Astrocyte (in vitro differentiated cells and primary cell): ENCODE measurements at regions not wholly inside any gene's neighbourhood (a gene's known extent, or its start where the extent isn't known, plus 50 kb on each side); places are given as distances from the start of the nearest gene placed in this dataset.

ENCODE experiments used
- DNase-seq: peaks from one replicate; pipeline ENCODE4 v3.0.0-alpha.2; 2010; ENCODE audit warnings: low read depth
- FAIRE-seq: peaks from 2 replicates; lab custom pipeline; 2011; peaks lifted over from hg19 to GRCh38; lab: Jason Lieb, UNC
- H2AFZ ChIP-seq: 2 replicates; pipeline ENCODE4 v1.6.0; 2012; ENCODE audit warnings: low read depth, low read length, inconsistent platforms
- H3K27ac ChIP-seq: 2 replicates; pipeline ENCODE4 v1.5.1; 2011; ENCODE audit warnings: low read depth, low read length, inconsistent platforms
- H3K27me3 ChIP-seq: 2 replicates; pipeline ENCODE4 v1.6.0; 2011; ENCODE audit warnings: low read length, inconsistent platforms; ENCODE audit not compliant: insufficient read depth
- H3K36me3 ChIP-seq: 2 replicates; pipeline ENCODE4 v1.5.1; 2011; ENCODE audit warnings: low read length, inconsistent platforms; ENCODE audit not compliant: insufficient read depth
- H3K4me1 ChIP-seq: 2 replicates; pipeline ENCODE4 v1.5.1; 2011; ENCODE audit warnings: low read length, inconsistent platforms; ENCODE audit not compliant: insufficient read depth
- H3K4me2 ChIP-seq: 2 replicates; pipeline ENCODE4 v1.6.0; 2012; ENCODE audit warnings: low read length, inconsistent platforms
- H3K4me3 ChIP-seq: 2 replicates; pipeline ENCODE4 v1.5.1; 2011; ENCODE audit warnings: low read depth, mild to moderate bottlenecking, low read length, inconsistent platforms; ENCODE audit not compliant: insufficient read depth
- H3K79me2 ChIP-seq: 2 replicates; pipeline ENCODE4 v1.6.0; 2012; ENCODE audit warnings: mild to moderate bottlenecking, low read length, inconsistent platforms; ENCODE audit not compliant: insufficient read depth
- H3K9ac ChIP-seq: 2 replicates; pipeline ENCODE4 v1.6.0; 2012; ENCODE audit warnings: mild to moderate bottlenecking, low read length, inconsistent platforms
- H3K9me3 ChIP-seq: 2 replicates; pipeline ENCODE4 v1.5.1; 2012; ENCODE audit warnings: low read depth, mild to moderate bottlenecking, low read length, inconsistent platforms; ENCODE audit not compliant: insufficient read depth
- H4K20me1 ChIP-seq: 2 replicates; pipeline ENCODE4 v1.6.0; 2012; ENCODE audit warnings: low read length, inconsistent platforms; ENCODE audit not compliant: insufficient read depth
- H3K27ac Mint-ChIP-seq: one replicate; pipeline ENCODE4 v1.8.0; 2021; ENCODE audit warnings: mild to moderate bottlenecking, mixed read lengths; ENCODE audit not compliant: unreplicated experiment
- H3K27me3 Mint-ChIP-seq: one replicate; pipeline ENCODE4 v1.8.0; 2021; ENCODE audit warnings: low read depth, mixed read lengths; ENCODE audit not compliant: unreplicated experiment
- H3K36me3 Mint-ChIP-seq: one replicate; pipeline ENCODE4 v1.8.0; 2021; ENCODE audit warnings: low read depth, mixed read lengths; ENCODE audit not compliant: unreplicated experiment
- H3K4me1 Mint-ChIP-seq: one replicate; pipeline ENCODE4 v1.8.0; 2021; ENCODE audit warnings: low read depth, mixed read lengths; ENCODE audit not compliant: unreplicated experiment
- H3K4me3 Mint-ChIP-seq: one replicate; pipeline ENCODE4 v1.8.0; 2021; ENCODE audit warnings: mild to moderate bottlenecking, moderate library complexity, mixed read lengths; ENCODE audit not compliant: unreplicated experiment
- H3K9me3 Mint-ChIP-seq: one replicate; pipeline ENCODE4 v1.8.0; 2021; ENCODE audit warnings: mild to moderate bottlenecking, mixed read lengths; ENCODE audit not compliant: unreplicated experiment
- EZH2 ChIP-seq: IDR thresholded peaks from 2 replicates; pipeline ENCODE4 v1.6.1; 2012; ENCODE audit warnings: mild to moderate bottlenecking, low read length, inconsistent platforms; ENCODE audit not compliant: insufficient read depth
- TF ChIP-seq, protein P1 (sequence below): IDR thresholded peaks from 2 replicates; pipeline ENCODE4 v1.5.1; 2011; ENCODE audit warnings: low read depth, mild to moderate bottlenecking, inconsistent platforms, low read length, moderate library complexity; ENCODE audit not compliant: insufficient read depth

DNA sequence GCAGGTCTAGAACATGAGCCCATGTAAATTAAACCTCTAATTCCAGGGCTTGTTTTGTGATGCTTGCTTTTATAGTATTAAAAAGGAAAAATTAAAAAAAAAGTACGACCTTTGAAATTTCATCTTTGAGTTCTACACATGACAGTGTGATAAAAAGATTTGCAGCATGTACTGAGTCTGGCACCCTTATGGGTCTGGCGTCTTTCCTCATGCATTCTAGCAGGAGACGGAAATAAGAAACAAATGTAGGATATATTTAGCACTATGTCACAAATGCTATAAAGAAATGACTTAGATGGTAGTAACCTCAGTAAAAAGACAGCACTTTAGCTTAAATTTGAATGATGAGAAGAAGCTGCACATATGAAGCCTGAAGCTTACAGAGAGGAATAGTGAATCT, 1474.3 kb upstream of the CDH6 start:
- Histone ChIP-seq H4K20me1 (no peaks in the 10 kb centered on the region), H3K79me2 (no peaks in the 10 kb centered on the region), H3K9ac (no peak overlapping the region), H3K4me1 (no peaks in the 10 kb centered on the region), H3K4me3 (no peak overlapping the region), H3K9me3 (no peaks in the 10 kb centered on the region), H3K27me3 (no peaks in the 10 kb centered on the region), H2AFZ (no peak overlapping the region), H3K27ac (no peak overlapping the region), H3K4me2 (no peak overlapping the region), H3K36me3 (no peaks in the 10 kb centered on the region)
- no peaks in the 10 kb centered on the region for H3K4me1 Mint-ChIP-seq
- H3K36me3 Mint-ChIP-seq, result no peaks in the 10 kb centered on the region
- TF ChIP-seq EZH2, result no peak
- TF ChIP-seq, protein P1, sequence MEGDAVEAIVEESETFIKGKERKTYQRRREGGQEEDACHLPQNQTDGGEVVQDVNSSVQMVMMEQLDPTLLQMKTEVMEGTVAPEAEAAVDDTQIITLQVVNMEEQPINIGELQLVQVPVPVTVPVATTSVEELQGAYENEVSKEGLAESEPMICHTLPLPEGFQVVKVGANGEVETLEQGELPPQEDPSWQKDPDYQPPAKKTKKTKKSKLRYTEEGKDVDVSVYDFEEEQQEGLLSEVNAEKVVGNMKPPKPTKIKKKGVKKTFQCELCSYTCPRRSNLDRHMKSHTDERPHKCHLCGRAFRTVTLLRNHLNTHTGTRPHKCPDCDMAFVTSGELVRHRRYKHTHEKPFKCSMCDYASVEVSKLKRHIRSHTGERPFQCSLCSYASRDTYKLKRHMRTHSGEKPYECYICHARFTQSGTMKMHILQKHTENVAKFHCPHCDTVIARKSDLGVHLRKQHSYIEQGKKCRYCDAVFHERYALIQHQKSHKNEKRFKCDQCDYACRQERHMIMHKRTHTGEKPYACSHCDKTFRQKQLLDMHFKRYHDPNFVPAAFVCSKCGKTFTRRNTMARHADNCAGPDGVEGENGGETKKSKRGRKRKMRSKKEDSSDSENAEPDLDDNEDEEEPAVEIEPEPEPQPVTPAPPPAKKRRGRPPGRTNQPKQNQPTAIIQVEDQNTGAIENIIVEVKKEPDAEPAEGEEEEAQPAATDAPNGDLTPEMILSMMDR, result no peak
- DNase-seq (no peak), FAIRE-seq (no peak)
- no peaks in the 10 kb centered on the region for H3K9me3 Mint-ChIP-seq
- H3K27me3 Mint-ChIP-seq, result no peaks in the 10 kb centered on the region
- H3K4me3 Mint-ChIP-seq, result no peak overlapping the region
- no peak overlapping the region for H3K27ac Mint-ChIP-seq

DNA sequence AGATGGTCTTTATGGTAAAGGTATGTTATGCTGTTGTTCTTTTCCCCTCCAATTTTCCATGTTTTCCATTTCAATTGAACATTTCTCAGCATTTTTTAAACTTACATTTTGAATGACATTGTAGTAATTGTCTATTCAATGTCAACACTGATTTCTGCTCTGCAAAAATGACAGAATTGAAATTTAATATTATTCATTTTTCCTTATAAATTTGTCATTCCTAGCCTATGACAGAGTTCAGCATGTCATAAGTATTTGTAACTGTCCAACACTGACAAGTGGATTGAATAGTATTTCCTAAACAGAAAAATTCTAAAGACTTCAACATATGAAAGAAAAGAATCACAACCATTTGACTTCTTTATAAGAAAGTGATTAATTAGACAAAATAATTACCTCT, 1478.3 kb upstream of the CDH6 start:
- H3K9ac ChIP-seq, result no peak overlapping the region

DNA sequence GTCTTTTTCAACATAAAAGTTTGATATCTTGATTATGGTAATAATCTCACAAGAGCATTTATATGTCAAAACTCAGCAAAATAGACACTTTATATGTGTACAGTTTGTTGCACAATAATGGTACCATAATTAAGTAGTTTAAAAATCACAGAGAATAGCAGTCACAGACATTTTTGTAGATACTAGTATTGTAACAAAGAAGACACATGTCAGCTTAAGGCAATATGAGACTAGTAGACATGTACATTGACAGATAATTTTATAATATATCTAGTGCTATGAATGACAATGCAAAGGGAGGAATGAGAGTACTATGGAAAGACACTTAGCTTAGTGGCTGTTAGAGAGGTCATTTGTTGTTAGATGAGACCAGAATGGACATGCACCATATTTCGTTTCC, 1490.6 kb upstream of the CDH6 start:
- Mint-ChIP-seq H3K27me3 (no peaks in the 10 kb centered on the region), H3K36me3 (no peaks in the 10 kb centered on the region), H3K4me1 (no peaks in the 10 kb centered on the region), H3K27ac (no peak overlapping the region), H3K4me3 (no peak overlapping the region), H3K9me3 (no peaks in the 10 kb centered on the region)
- no peaks in the 10 kb centered on the region for H3K9me3 ChIP-seq
- no peak for DNase-seq
- H3K79me2 ChIP-seq, result no peaks in the 10 kb centered on the region
- no peak overlapping the region for H3K4me3 ChIP-seq
- no peak overlapping the region for H3K4me2 ChIP-seq
- no peaks in the 10 kb centered on the region for H3K36me3 ChIP-seq
- H3K4me1 ChIP-seq, result no peaks in the 10 kb centered on the region
- H3K9ac ChIP-seq, result no peak overlapping the region
- no peaks in the 10 kb centered on the region for H3K27me3 ChIP-seq
- TF ChIP-seq, protein P1, result no peak
- TF ChIP-seq EZH2, result no peak
- no peak overlapping the region for H2AFZ ChIP-seq
- no peak for FAIRE-seq
- no peak overlapping the region for H3K27ac ChIP-seq
- H4K20me1 ChIP-seq, result no peaks in the 10 kb centered on the region

More for the DNA sequence above, 1478.3 kb upstream of the CDH6 start:
- H3K27ac ChIP-seq, result no peak overlapping the region
- Mint-ChIP-seq H3K27me3 (no peaks in the 10 kb centered on the region), H3K9me3 (no peaks in the 10 kb centered on the region), H3K4me1 (no peaks in the 10 kb centered on the region), H3K4me3 (no peak overlapping the region), H3K36me3 (no peaks in the 10 kb centered on the region), H3K27ac (no peak overlapping the region)
- H3K4me2 ChIP-seq, result no peak overlapping the region
- DNase-seq (no peak), FAIRE-seq (no peak)
- no peaks in the 10 kb centered on the region for H3K79me2 ChIP-seq
- no peaks in the 10 kb centered on the region for H3K4me1 ChIP-seq
- H3K27me3 ChIP-seq, result no peaks in the 10 kb centered on the region
- H3K4me3 ChIP-seq, result no peak overlapping the region
- no peaks in the 10 kb centered on the region for H3K36me3 ChIP-seq
- no peak overlapping the region for H2AFZ ChIP-seq
- no peak for TF ChIP-seq EZH2
- TF ChIP-seq, protein P1, result no peak
- H3K9me3 ChIP-seq, result no peaks in the 10 kb centered on the region
- no peaks in the 10 kb centered on the region for H4K20me1 ChIP-seq
